HG02981 (cell line): ENCODE measurements at regions not wholly inside any gene's neighbourhood (a gene's known extent, or its start where the extent isn't known, plus 50 kb on each side); places are given as distances from the start of the nearest gene placed in this dataset.
A peak's percentile ranks its signal among the peaks of the same experiment; 100 is the strongest.
"Not testable (repeated sequence)": the region's sequence is repeated elsewhere in the genome, so short reads cannot be mapped to it uniquely, and the experiment has no call there.

Source experiments
- ATAC-seq: cut with Tn5 transposase; IDR thresholded peaks from one replicate; pipeline ENCODE4 v1.9.1; 2021; ENCODE audit warnings: mild to moderate bottlenecking, moderate library complexity; ENCODE audit not compliant: unreplicated experiment

DNA sequence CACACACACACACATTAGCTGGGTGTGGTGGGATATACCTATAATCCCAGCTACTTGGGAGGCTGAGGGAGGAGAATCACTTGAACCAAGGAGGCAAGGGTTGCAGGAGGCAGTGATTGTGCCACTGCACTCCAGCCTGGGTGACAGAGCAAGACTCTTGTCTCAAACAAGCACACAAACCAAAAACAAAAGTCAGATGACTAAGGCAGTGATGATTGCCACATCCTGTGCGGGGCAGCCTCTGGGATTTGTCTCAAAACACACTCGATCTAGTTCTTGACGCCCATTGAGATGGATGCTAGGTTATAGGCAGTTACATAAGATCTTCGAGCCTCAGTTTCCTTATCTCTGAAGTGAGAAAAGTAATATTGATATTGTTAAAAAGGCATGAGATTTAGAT is 57.8 kb upstream of the NBPF8 start:
- ATAC-seq, result not testable (repeated sequence)

- not testable (repeated sequence) for ATAC-seq
Observed at GRCh38 chr1:120356170-120356569, 58.7 kb upstream of the NBPF8 start.

DNA sequence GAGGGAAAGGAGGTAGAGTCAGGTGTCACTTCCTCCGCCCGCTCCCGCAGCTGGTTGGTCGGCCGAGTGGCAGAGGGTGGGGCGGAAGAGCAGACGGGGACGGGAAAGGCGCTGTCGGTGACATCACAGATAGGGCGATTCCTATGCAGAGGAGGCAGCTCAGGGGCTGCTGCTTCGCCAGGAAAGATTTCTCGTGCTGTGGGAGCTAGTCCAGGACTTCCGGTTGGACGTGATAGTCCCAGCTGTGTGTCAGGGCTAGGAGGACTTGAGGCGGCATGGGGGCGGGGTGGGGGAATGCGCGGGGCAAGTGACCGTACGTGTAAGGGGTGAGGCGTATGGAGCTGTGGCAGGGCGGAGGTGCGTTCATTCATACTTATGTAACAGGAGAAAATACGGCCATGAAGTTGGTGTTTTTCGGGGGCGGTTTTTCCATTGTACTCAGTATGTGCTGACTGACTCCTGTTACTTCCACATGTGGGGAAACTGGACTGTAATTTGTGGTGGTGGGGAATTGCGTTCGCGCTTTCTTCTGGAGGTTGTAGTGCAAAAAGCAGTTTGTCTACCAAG is 60.1 kb upstream of the NBPF8 start:
- peak; percentile 73 for ATAC-seq

GRCh38 chr1:120342231-120343073 is 72.4 kb upstream of the NBPF8 start:
- not testable (repeated sequence) for ATAC-seq

GRCh38 chr1:120341756-120342155 is 73.1 kb upstream of the NBPF8 start:
- ATAC-seq, result not testable (repeated sequence)

GRCh38 chr1:120340838-120341751 is 73.7 kb upstream of the NBPF8 start:
- not testable (repeated sequence) for ATAC-seq

- not testable (repeated sequence) for ATAC-seq
Observed at GRCh38 chr1:120315738-120316137, 99.1 kb upstream of the NBPF8 start.

- not testable (repeated sequence) for ATAC-seq
Observed at GRCh38 chr1:120311930-120312329, 102.9 kb upstream of the NBPF8 start.

DNA sequence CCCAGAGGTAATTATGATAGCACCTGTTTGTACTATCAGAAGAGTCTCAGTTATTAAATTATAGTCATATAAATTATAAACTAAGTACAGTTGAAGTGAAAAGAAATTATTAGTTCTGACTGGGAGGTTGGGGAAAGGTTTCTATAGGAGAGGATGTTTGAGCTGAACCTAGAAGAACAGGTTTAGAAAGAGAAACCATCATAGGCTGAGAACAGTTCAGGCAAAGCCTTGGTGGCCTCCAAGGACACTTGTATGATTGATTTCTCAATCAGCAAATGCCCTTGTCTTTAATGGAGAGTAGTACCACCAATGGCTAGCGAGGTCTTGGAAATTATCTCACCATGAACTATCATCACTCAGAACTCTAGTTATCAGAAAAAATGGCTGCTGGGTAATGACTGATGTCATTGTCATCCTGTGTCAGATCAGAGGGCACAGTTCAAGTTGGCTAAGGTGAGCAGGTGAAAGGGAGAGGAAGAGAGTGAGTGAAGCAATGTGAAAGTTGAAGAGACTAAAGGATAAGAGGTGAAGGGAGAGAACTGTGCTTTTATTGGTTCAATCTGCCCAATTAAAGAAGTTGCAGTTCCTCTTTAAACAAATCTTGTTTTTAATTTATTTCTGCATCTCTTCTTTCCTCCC is 105.8 kb upstream of the NBPF8 start:
- not testable (repeated sequence) for ATAC-seq

- not testable (repeated sequence) for ATAC-seq
Observed at GRCh38 chr1:120305046-120305445, 109.8 kb upstream of the NBPF8 start.

GRCh38 chr1:120304341-120304740 is 110.5 kb upstream of the NBPF8 start:
- not testable (repeated sequence) for ATAC-seq

DNA sequence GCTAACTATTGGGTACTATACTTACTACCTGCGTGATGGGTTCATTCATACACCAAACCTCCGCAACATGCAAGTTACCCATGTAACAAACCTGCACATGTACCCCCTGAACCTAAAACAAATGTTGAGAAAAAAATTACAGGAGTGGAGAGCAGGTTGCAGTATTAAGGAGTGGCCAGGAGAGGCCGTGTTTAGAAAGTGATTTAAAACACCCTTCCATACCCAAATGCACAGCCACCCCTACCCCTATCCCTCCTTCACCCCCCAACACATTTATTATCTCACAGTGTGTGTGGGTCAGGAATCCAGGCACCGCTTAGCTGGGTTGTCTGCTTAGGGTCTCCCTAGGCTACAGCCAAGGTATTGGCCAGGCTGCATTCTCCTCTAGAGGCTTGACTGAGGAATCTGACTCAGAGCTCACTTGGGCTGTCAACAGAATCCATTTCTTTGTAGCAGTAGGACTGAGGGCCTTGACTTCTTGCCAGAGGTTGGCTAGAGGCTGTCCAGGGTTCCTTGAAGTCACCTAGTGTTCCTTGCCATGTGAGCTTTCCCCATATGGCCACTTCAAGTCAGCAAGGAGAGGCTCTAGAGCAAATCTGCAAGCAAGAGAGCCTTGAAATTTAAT is 115.3 kb upstream of the NBPF8 start:
- ATAC-seq, result not testable (repeated sequence)

DNA sequence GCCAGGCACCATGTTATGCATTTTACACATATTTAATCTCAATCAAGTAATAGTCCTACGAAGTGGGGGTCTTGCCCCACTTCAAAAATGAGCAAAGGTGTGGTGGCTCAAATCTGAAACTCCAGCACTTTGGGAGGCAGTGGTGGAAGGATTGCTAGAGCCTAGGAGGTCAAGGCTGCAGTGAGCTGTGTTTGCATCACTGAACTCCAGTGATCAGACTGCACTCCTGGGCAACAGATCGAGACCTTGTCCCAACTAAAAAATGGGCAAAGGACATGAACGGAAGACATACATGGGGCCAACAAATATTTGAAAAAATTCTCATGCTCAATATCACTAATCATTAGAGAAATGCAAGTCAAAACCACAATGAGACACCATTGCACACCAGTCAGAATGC is 116.3 kb upstream of the NBPF8 start:
- ATAC-seq, result not testable (repeated sequence)

DNA sequence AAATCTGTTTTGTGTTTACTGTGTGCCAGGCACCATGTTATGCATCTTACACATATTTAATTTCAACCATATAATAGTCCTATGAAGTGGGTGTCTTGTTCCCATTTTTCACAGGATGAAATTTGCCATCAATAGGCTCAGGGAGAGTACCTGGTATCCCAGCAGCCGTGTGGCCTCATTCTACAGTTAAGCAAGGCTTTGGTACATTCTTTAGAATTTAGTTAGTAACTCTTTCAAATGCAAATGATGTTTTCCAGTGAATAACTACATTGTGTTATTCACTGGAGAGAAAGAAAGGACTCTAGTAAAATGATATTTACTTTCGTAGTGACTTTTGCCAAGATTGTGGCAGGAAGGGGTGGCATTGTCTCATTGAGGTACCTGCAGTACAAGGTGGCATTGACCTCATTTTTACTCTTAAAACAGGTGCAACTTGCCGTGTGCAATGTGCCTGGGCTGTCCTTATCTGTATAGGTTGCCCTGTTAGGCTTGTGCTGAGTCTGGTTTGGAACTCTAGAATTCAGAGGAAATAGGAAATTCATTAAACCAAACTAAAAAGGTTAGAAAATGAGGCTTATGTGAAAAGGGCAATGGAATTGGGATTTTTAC is 117.4 kb upstream of the NBPF8 start:
- ATAC-seq, result not testable (repeated sequence)

GRCh38 chr1:120290105-120290504 is 113.8 kb upstream of the SEC22B start:
- not testable (repeated sequence) for ATAC-seq

GRCh38 chr1:120289601-120290074 is 113.3 kb upstream of the SEC22B start:
- ATAC-seq, result not testable (repeated sequence)

DNA sequence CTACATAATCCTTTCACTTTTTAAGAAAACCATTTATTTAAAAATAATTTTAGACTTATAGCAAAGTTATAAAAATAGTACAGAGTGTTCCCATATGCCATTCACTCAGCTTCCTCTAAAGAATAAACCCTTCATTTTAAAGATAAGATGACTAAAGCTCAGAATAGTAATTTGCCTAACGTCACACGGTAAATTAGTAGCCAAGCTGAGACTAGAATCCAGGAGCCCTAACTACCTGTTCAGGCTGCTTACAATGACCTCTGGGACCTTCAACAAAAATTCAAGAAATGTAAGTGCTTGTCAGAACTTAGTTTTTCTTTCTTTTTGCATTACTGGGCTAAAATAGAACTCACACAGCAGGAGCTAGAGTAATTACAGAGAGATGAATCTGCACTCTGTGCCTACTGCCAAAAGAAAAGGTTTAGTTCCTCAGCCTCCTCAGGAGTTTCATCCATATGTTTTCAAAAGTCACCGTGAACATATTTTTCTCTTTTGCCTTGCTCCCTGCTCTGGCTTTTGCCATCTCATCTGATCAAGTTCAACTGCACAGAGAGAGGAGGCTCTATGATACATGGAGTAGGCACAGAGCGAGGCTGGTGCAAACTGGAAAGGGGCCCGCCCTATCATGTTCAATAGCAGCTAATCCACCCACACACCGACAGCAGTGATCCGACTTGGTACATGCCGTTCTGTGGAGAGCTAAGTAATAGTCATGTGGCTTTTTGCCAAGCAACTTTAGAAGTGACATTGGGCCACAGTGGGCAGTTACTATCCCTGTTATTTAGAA is 112.7 kb upstream of the SEC22B start:
- not testable (repeated sequence) for ATAC-seq

DNA sequence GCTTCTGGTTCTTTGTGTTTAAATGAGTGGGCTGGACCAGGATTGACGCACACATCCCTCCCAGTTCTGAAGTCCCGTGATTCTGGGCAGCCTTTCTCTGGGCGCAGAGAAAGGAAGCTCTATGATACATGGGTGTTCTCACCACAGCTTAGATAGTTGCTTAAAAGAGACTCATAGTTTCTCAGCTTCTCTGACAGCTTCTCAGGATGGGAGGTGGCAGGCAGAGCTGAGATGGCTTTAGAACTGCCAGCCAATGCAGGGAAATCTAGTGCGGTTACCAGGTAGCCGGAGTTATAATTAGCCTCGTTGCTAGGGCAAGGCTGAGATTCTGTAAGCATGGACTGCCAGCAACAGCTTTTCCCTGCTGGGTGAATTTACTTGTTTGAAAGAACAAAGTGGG is 111.8 kb upstream of the SEC22B start:
- ATAC-seq, result not testable (repeated sequence)
